IPS-18c (cell line): ENCODE measurements at regions not wholly inside any gene's neighbourhood (a gene's known extent, or its start where the extent isn't known, plus 50 kb on each side); places are given as distances from the start of the nearest gene placed in this dataset.

Experiments used
- H3K4me3 ChIP-seq: 2 replicates; pipeline ENCODE4 v1.7.0; 2013; ENCODE audit warnings: low read depth, mild to moderate bottlenecking, low read length, moderate library complexity; ENCODE audit not compliant: insufficient read depth
- H3K9me3 ChIP-seq: one replicate; pipeline ENCODE4 v1.6.1; 2013; ENCODE audit warnings: mild to moderate bottlenecking, low read length, moderate library complexity; ENCODE audit not compliant: control insufficient read depth, insufficient read depth

- H3K4me3 ChIP-seq: no peak overlapping the region
- H3K9me3 ChIP-seq: no peaks in the 10 kb centered on the region
These were observed 162.5 kb downstream of the CD83 start for GRCh38 chr6:14280006-14280510.

DNA sequence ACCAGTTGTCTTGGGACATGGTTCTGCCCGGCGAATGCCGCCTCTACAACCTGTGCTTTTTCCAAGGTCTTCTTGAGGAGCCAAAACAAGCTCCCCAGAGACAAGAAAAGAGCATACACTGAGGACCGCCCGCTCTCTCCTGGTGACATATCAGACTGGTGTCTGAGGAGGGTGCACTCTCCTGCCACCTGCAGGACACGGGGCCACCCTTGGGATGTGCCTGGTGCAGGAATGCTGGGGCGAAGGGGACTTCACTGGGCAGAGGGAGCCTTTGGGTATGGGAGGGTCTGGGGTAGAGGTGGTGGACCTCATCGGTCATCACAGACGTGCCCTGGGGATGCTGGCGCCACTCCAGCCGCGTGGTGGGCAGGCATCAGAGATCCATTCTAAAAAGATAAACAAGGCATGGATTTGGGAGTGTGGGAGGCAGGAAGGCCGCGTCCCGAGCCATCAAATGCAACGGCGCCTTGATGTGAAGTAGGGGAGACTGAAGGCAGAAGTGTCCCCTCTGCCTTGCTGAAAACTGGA lies 163.3 kb downstream of the CD83 start:
- Histone ChIP-seq H3K4me3 (no peak overlapping the region), H3K9me3 (no peaks in the 10 kb centered on the region)

DNA sequence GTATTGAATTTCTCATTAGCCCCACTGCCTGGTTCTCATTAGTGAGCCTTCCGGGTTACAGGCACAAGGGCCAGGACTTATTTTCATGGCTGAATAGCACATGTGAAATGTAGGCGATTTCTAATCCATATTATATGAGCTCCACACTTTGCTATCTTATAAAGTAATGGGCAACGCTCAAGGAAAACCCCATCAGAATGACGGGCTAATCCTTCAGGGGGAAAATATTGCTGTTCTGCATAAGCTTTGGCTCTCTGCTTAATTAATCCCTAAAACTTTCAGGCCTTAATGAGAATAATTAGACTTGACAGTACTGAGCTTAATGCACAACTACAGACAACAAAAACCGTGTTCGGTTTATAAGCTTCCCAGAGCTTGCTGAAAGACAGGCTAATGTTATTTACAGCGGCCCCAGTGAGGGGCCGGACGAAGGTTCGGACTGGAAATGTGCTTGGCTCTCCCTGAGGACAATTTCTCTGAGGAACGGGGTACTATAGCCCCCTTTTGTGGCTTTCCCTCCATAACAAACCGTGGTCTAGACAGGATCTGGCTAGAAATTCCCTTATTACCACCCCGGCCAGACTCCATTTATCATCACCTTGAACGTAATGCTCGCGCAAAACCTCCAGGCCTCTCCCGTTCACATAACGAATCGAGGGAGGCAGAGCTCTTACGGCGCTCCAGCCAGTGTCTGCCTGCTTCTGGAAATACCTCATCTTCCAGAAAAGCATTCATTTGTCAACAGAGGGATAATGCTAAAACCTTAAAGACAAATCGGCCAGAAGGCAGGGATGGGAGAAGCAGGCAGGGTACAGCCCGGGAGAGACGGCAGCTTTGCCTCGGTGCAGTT lies 164.5 kb downstream of the CD83 start:
- H3K4me3 ChIP-seq: no peak overlapping the region
- H3K9me3 ChIP-seq: no peaks in the 10 kb centered on the region

DNA sequence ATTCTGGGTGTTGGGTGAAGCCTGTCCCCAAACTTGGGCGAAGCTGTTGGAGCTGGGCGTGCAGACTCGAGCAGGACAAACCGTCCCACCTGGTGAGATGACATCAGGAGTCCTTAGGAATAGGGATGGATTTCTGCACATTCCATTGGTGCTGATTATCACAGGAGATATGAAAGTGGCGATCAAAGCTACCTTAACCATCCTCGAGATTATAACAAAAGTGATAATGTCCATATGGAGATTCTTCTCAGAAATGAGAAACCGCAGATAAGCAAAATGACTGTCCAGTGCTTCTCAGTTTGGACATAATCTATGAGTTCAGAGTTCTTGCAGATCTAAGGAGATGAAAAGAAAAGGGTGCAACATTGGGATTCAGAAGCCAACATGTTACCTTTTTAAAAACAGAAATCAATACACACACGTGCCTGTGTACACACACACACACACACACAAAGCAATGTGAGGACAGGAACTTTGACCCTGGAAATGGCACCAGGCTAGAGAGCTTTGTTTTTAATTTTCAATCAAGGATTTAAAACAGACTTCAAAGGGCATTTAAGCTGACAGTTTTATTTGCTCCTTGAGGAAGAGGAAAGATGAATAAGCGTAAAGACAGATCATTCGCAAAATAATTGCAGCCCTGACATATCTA lies 165.4 kb downstream of the CD83 start:
- Histone ChIP-seq H3K9me3 (no peaks in the 10 kb centered on the region), H3K4me3 (no peak overlapping the region)

GRCh38 chr6:14283600-14284235 lies 166.1 kb downstream of the CD83 start:
- Histone ChIP-seq H3K9me3 (no peaks in the 10 kb centered on the region), H3K4me3 (no peak overlapping the region)

- Histone ChIP-seq H3K9me3 (no peaks in the 10 kb centered on the region), H3K4me3 (no peak overlapping the region)
These were observed 167.5 kb downstream of the CD83 start for GRCh38 chr6:14284969-14285590.

DNA sequence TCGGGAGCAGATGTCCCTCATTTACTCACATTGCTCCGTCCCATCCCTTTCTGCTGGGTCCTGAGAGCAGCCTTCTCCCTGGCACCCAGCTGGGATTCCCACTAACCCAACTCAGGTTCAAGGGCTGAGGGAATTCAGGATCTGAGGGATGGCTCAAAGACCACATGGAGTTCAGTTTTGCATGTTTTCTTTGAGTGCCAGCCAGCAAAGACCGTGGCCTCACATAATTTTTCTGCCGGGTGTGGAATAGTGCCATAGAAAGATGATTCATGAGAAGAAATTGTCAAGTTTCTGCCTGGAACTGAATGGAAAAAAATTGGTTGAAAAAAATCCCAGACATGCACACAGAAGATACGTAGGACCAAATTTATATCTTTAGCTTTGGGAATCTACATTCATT lies 168.6 kb downstream of the CD83 start:
- no peak overlapping the region for H3K4me3 ChIP-seq

DNA sequence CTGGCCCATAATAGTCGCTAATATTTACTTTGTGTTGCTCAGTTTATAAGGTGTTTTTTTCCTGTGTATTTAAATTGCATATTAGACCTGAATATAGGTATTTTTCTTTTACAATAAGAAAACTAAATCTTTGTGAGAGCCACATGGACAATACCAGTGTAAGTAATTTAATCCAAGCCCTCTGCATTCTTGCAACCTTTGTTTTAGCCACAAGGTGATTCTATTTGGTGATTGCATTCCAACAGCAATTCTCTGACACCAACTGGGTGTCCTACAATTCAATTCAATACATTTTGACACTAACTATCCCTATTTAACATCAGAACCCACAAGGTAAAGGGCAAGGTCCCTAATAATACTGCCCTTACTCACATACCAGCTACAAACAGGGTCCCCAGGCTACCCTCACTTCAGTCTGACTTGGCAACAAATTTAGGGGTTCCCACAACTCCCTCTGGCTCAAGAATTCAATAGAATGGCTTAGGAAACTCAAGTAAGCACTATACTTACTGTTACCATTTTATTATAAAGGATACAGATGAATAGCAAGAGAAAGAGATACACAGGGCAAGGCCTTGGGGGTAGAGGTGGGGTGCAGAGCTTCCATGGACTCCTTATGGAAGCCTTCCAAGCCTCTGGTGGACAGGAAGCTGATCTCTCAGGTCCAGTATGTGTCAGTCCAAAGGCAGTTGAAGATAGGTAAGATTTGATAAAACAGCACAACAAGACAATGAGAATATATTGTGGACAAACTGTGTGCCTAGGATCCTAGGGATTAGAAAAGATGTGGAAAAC lies 169.3 kb downstream of the CD83 start:
- H3K9me3 ChIP-seq: no peaks in the 10 kb centered on the region
- H3K4me3 ChIP-seq: no peak overlapping the region

More for the DNA sequence above, 168.6 kb downstream of the CD83 start:
- H3K9me3 ChIP-seq: no peaks in the 10 kb centered on the region

- no peak overlapping the region for H3K4me3 ChIP-seq
- H3K9me3 ChIP-seq: no peaks in the 10 kb centered on the region
These were observed 170.1 kb downstream of the CD83 start for GRCh38 chr6:14287707-14288106.

DNA sequence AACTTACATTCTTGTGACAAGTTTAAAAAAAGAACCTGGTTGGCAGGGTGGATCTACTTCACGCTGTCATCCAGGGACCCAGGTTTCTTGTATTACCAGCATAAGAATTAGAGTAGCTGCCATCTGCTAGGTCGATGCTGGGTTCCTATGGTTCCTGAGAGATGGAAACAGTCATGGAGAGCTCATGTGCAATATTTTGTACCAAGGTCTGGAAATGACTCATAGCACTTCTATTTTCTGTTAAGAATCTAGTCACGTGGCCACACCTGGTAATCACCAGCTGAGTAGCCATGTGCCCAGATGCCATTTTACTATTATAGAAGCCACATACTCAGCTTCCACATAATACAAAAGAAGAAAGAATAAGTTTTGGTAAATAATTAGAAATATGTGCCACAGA lies 171.3 kb downstream of the CD83 start:
- Histone ChIP-seq H3K4me3 (no peak overlapping the region), H3K9me3 (no peaks in the 10 kb centered on the region)

- no peak overlapping the region for H3K4me3 ChIP-seq
- H3K9me3 ChIP-seq: no peaks in the 10 kb centered on the region
These were observed 172.6 kb downstream of the CD83 start for GRCh38 chr6:14290041-14290771.

DNA sequence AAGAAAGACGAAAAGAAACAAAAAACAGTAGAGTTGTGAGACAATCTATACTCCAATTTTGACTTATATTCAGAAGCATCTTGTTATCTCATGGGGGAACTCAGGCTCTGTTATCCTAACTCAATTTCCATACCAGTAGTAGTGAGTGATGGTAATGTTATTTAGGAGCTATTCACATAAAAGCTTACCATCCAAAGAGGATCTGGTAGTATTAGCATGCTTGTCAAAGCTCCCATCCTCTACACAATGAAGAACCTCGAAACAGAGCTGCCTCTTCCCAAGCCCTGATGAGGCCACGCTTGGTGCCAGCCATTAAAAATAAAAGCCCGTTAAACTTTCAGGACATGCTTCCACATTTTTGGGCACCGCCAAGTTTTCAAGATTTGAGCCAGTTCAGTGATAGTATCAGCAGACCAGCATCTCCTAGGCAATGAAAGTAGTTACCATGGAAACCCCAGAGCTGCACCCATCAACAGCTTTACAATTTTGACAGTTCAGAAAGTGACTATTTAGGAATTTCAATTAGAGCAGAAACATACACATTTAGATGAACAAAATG lies 173.3 kb downstream of the CD83 start:
- H3K9me3 ChIP-seq: no peaks in the 10 kb centered on the region
- H3K4me3 ChIP-seq: no peak overlapping the region

GRCh38 chr6:14291331-14291730 lies 173.8 kb downstream of the CD83 start:
- no peaks in the 10 kb centered on the region for H3K9me3 ChIP-seq
- no peak overlapping the region for H3K4me3 ChIP-seq

DNA sequence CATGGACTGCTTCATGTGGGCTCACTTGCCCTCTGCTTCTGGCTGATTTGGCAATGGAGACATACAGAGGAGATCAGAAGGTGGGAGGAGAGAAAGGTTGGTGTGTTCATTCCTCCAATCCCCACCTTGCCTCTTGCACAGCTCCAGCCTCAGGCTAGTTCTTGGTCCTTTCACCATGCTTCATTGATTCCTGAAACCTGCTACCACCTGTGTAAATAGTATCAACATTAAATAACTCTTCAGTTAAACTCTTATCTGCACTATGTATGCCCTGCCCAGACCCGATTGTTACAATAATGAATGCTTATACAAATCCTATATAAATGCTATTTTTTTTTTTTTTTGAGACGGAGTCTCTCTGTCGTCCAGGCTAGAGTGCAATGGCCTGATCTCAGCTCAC lies 174.5 kb downstream of the CD83 start:
- no peaks in the 10 kb centered on the region for H3K9me3 ChIP-seq
- no peak overlapping the region for H3K4me3 ChIP-seq

- Histone ChIP-seq H3K9me3 (no peaks in the 10 kb centered on the region), H3K4me3 (no peak overlapping the region; the same call in 1 of the 2 replicates)
These were observed 176.8 kb downstream of the CD83 start for GRCh38 chr6:14294270-14294951.
